Psoas muscle (tissue), 7 donors: ENCODE measurements at regions not wholly inside any gene's neighbourhood (a gene's known extent, or its start where the extent isn't known, plus 50 kb on each side); places are given as distances from the start of the nearest gene placed in this dataset.
"Not testable (repeated sequence)": the region's sequence is repeated elsewhere in the genome, so short reads cannot be mapped to it uniquely, and the experiment has no call there.

ENCODE experiments used
- ATAC-seq, 4 donors: fragments of 200-7000 bp; cut with Tn5 transposase; one replicate each; pipeline ENCODE4 v1.9.1; 2020; ENCODE audit warnings: moderate library complexity in 3 of 4, mild to moderate bottlenecking in 2 of 4
- DNase-seq, 2 donors: peaks; one replicate each; pipeline ENCODE4 v3.0.0-alpha.2; 2020
- H3K27ac ChIP-seq: fragments of 200-600 bp; one replicate; pipeline ENCODE4 v1.8.0; 2022
- H3K27me3 ChIP-seq, 3 donors: fragments of 200-600 bp in 1 of 3; one replicate each; pipeline versions ENCODE4 v1.6.1 to v1.8.0; 2013 to 2022; ENCODE audit warnings: low read length in 2 of 3, mild to moderate bottlenecking in 2 of 3, moderate library complexity in 1 of 3; ENCODE audit not compliant: insufficient read depth in 3 of 3
- H3K36me3 ChIP-seq, 2 donors: fragments of 200-600 bp in 1 of 2; one replicate each; pipeline versions ENCODE4 v1.6.1 to v1.8.0; 2013 to 2022; ENCODE audit warnings: low read depth in 1 of 2, mild to moderate bottlenecking in 1 of 2, moderate library complexity in 1 of 2; ENCODE audit not compliant: insufficient read depth in 1 of 2
- H3K4me1 ChIP-seq: fragments of 200-600 bp; one replicate; pipeline ENCODE4 v1.8.0; 2022
- H3K4me3 ChIP-seq: fragments of 200-600 bp; one replicate; pipeline ENCODE4 v1.8.0; 2022; ENCODE audit warnings: mild to moderate bottlenecking
- H3K9me3 ChIP-seq: fragments of 200-600 bp; one replicate; pipeline ENCODE4 v1.8.0; 2022
- WGBS, 3 donors: extraction: QIAGEN DNeasy Blood & Tissue Kit; methylation state at CpG; one replicate each; pipeline versions ENCODE4 v1.1.6 to v1.1.7; 2013; 5-methylcytosine and 5-hydroxymethylcytosine counted together
- intact Hi-C, 2 donors: fragments of 100-400 bp; cut with DNase I; formaldehyde crosslinking; loops; one replicate each; pipeline versions ENCODE4 v1.11.0 to v1.14.2; 2022
- TF ChIP-seq, protein P1 (sequence below): fragments of 200-600 bp; IDR thresholded peaks from one replicate; pipeline ENCODE4 v1.8.0; 2022; ENCODE audit warnings: antibody characterized with exemption
- donor health status: healthy with polysubstance abuse.
- donor health status: DM: no; HTN: no; CAD: no; lungs with moderate emphysema.
- donor health status: Bipolar disorder and iron deficiency.
- donor health status: healthy.
- donor health status: DM: yes; HTN: yes; CAD: no.
- donor health status: DM: no; HTN: no; CAD: no.
- donor health status: DM: yes; HTN: yes; CAD: no.

DNA sequence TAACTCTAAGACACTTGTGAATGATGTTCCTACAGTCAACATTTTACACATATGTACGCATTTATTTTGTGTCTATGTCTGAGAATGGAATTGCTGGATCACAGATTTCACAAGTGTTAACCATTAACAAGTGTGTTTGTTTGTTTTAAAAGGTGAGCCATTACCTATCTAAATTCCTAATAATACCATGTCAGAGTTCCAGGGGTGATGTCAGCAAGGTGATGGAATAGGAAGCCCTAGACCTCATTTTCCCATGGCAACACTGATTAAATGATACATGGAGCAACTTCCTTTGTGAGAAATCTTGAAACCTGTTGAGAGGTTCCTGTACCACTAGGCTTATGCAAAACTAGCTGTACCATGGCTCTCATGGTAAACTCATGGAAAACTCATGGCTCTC is 309.7 kb downstream of the CYLC2 start:
- H3K4me3 ChIP-seq: no peak overlapping the region
- intact Hi-C loops: no loop called here
- DNase-seq (no peak), ATAC-seq (no peak)
- H3K9me3 ChIP-seq: no peaks in the 10 kb centered on the region
- TF ChIP-seq, protein P1, sequence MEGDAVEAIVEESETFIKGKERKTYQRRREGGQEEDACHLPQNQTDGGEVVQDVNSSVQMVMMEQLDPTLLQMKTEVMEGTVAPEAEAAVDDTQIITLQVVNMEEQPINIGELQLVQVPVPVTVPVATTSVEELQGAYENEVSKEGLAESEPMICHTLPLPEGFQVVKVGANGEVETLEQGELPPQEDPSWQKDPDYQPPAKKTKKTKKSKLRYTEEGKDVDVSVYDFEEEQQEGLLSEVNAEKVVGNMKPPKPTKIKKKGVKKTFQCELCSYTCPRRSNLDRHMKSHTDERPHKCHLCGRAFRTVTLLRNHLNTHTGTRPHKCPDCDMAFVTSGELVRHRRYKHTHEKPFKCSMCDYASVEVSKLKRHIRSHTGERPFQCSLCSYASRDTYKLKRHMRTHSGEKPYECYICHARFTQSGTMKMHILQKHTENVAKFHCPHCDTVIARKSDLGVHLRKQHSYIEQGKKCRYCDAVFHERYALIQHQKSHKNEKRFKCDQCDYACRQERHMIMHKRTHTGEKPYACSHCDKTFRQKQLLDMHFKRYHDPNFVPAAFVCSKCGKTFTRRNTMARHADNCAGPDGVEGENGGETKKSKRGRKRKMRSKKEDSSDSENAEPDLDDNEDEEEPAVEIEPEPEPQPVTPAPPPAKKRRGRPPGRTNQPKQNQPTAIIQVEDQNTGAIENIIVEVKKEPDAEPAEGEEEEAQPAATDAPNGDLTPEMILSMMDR: no peak
- WGBS, 3 donors: 80 to 88% (median 83%) methylated on average over 1 of the region's 1 CpG
- H3K36me3 ChIP-seq: no peaks in the 10 kb centered on the region
- H3K27ac ChIP-seq: no peak overlapping the region
- no peaks in the 10 kb centered on the region for H3K4me1 ChIP-seq
- no peaks in the 10 kb centered on the region for H3K27me3 ChIP-seq

DNA sequence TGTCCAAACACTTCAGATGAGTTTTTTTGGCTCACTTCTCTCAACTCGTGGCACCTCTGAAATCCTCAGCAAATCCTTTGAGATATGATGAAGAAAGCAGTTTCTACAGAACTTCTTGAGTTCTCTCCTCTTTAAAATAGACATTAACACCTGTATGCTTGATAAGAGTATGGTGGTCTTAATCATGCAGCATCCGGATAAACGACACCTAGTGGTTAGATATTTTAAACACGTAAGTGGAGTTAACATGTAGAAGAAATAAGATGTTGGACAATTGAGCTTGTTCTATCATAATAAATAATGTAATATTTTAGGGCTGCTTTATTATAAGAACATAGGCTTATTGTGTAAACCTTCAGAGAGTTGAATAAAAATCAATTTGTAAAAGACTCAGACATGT is 324.8 kb downstream of the CYLC2 start:
- Histone ChIP-seq H3K27me3 (no peaks in the 10 kb centered on the region), H3K36me3 (no peaks in the 10 kb centered on the region), H3K4me1 (no peaks in the 10 kb centered on the region), H3K4me3 (no peak overlapping the region), H3K9me3 (no peaks in the 10 kb centered on the region), H3K27ac (no peak overlapping the region)
- ATAC-seq: no peak
- 37 to 43% (median 40%) methylated on average over 4 of the region's 4 CpGs for WGBS, 3 donors
- intact Hi-C loops: no loop called here
- TF ChIP-seq, protein P1: no peak
- no peak for DNase-seq

DNA sequence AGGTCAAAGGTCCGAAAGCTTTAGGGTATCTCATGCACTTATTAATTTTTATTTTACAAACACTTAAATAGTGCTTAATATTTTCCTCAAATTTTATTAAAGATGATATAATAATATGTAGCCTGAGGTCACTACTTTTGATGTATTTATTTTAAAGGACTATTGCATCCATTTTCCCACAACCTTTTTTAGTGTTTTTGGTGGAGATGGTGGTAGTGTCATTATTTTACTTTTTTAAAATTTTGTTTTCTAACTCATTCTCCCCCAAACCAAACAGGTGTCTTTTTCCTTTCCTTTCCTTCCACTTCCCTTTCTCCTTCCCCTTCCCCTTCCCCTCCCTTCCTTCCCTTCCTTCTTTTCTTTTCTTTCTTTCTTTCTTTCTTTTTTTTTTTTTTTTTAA is 328.6 kb downstream of the CYLC2 start:
- 47 to 97% (median 96%) methylated on average over 1 of the region's 1 CpG for WGBS, 3 donors
- no peak overlapping the region for H3K4me3 ChIP-seq
- no peaks in the 10 kb centered on the region for H3K36me3 ChIP-seq
- DNase-seq (no peak), ATAC-seq (no peak)
- no peaks in the 10 kb centered on the region for H3K4me1 ChIP-seq
- intact Hi-C loops: no loop called here
- H3K27me3 ChIP-seq: no peaks in the 10 kb centered on the region
- no peak overlapping the region for H3K27ac ChIP-seq
- H3K9me3 ChIP-seq: no peaks in the 10 kb centered on the region
- TF ChIP-seq, protein P1: no peak

DNA sequence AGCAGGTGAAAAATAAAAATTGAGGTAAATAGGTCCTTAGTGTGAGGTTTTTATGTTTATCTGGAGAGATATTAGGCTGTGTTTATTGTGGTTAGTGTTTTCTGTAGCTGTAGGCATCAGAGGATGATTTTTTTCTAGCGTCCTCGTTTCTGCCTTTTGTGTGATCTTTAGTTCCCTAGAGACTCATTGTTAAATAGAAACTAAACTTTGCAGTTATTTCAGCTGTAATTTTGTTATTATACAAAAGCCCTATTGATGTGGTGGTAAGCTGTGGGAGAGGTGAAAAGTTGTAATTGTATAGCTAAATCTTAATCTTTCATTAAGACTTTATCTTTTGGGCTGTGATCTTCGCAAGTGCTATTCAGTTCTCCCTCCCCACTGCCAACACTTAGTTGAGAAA is 340.3 kb downstream of the CYLC2 start:
- WGBS, 3 donors: 57 to 63% (median 58%) methylated on average over 3 of the region's 3 CpGs
- Histone ChIP-seq H3K27ac (no peak overlapping the region), H3K4me3 (no peak overlapping the region), H3K9me3 (no peaks in the 10 kb centered on the region), H3K27me3 (no peaks in the 10 kb centered on the region), H3K36me3 (no peaks in the 10 kb centered on the region), H3K4me1 (no peaks in the 10 kb centered on the region)
- no peak for DNase-seq
- ATAC-seq: no peak
- intact Hi-C loops: no loop called here
- TF ChIP-seq, protein P1: no peak

DNA sequence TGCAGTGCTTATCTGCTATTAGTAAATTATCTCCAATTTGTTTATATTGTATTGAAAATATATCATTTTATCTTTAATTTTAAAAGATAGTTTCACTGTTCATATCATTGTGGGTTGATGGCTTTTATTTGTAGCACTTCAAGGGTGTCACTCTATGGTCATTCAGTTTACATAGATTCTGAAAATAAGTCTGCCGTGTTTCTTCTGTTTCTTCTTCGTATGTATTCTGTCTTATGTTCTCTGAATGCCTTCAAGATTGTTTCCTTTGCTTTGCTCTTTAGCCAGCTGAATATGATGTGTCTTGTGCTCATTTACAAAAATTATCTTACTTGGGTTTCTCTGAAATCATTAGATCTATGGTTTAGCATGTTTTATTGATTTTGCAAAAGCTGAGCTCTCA is 359.9 kb downstream of the CYLC2 start:
- no peak overlapping the region for H3K27ac ChIP-seq
- DNase-seq (no peak), ATAC-seq (no peak)
- TF ChIP-seq, protein P1: no peak
- 85 to 91% (median 86%) methylated on average over 2 of the region's 2 CpGs for WGBS, 3 donors
- intact Hi-C loops: no loop called here
- no peaks in the 10 kb centered on the region for H3K4me1 ChIP-seq
- no peaks in the 10 kb centered on the region for H3K9me3 ChIP-seq
- no peak overlapping the region for H3K4me3 ChIP-seq
- no peaks in the 10 kb centered on the region for H3K27me3 ChIP-seq
- no peaks in the 10 kb centered on the region for H3K36me3 ChIP-seq

DNA sequence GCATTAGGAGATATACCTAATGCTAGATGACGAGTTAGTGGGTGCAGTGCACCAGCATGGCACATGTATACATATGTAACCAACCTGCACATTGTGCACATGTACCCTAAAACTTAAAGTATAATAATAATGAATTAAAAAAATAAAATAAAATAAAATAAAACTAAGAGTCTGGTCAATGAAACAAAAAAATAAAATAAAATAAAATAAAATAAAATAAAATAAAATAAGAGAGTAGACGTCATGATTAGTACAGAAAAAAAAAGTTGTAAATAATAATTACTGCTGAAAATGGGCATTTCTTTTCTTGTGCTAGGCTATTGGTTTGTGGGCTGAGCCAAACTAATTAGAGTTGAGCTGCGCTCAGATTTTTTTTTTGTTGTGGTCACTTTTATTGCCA is 362.8 kb downstream of the CYLC2 start:
- DNase-seq, H3K27me3 ChIP-seq, H3K4me1 ChIP-seq, H3K4me3 ChIP-seq, intact Hi-C loops, H3K36me3 ChIP-seq, H3K27ac ChIP-seq, H3K9me3 ChIP-seq, ATAC-seq: not testable (repeated sequence)
- WGBS, 3 donors: 84 to 90% (median 88%) methylated on average over 3 of the region's 3 CpGs
